Breast epithelium (tissue), 3 donors: ENCODE measurements at regions not wholly inside any gene's neighbourhood (a gene's known extent, or its start where the extent isn't known, plus 50 kb on each side); places are given as distances from the start of the nearest gene placed in this dataset.

Experiments used
- POLR2A ChIP-seq: fragments of 450-650 bp; IDR thresholded peaks from one replicate; pipeline ENCODE4 v1.6.1; 2016; ENCODE audit warnings: antibody characterized with exemption, mild to moderate bottlenecking, moderate library complexity
- TF ChIP-seq, protein P1 (sequence below), 3 donors: fragments of 450-650 bp; IDR thresholded peaks; one replicate each; pipeline ENCODE4 v1.5.1; 2016 to 2017; ENCODE audit warnings: antibody characterized with exemption in 3 of 3, mild to moderate bottlenecking in 3 of 3, moderate library complexity in 3 of 3

DNA sequence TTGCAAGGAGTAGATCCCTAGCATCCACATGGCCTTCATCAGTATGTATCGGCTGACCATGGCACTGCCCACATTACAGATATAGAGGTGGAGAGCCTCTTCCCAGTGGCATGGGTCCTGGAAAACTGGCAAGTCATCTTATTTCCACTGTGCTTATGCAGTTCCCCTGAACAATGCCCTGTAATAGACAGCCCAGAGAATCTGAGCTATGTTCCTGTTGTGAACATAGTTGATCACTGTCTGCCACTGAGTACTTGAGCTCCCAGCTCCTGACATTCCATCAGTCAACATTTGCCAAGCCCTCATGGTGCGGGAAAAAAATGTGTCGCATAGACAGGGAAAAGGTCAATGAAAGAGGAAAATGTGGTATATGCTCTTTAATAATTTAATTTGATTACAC lies 861.9 kb downstream of the CDY2B start:
- TF ChIP-seq, protein P1, sequence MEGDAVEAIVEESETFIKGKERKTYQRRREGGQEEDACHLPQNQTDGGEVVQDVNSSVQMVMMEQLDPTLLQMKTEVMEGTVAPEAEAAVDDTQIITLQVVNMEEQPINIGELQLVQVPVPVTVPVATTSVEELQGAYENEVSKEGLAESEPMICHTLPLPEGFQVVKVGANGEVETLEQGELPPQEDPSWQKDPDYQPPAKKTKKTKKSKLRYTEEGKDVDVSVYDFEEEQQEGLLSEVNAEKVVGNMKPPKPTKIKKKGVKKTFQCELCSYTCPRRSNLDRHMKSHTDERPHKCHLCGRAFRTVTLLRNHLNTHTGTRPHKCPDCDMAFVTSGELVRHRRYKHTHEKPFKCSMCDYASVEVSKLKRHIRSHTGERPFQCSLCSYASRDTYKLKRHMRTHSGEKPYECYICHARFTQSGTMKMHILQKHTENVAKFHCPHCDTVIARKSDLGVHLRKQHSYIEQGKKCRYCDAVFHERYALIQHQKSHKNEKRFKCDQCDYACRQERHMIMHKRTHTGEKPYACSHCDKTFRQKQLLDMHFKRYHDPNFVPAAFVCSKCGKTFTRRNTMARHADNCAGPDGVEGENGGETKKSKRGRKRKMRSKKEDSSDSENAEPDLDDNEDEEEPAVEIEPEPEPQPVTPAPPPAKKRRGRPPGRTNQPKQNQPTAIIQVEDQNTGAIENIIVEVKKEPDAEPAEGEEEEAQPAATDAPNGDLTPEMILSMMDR (IDR thresholded peaks at IDR 0.05), result no peak
- no peak for TF ChIP-seq POLR2A
